GM18507 (cell line): ENCODE measurements at regions not wholly inside any gene's neighbourhood (a gene's known extent, or its start where the extent isn't known, plus 50 kb on each side); places are given as distances from the start of the nearest gene placed in this dataset.

Experiments used
- DNase-seq: peaks from one replicate; pipeline ENCODE4 v3.0.0; 2011; ENCODE audit warnings: low read depth; ENCODE audit not compliant: insufficient read length; ENCODE audit errors: extremely low spot score
- FAIRE-seq: peaks from 2 replicates; lab custom pipeline; 2011; peaks lifted over from hg19 to GRCh38; lab: Jason Lieb, UNC

DNA sequence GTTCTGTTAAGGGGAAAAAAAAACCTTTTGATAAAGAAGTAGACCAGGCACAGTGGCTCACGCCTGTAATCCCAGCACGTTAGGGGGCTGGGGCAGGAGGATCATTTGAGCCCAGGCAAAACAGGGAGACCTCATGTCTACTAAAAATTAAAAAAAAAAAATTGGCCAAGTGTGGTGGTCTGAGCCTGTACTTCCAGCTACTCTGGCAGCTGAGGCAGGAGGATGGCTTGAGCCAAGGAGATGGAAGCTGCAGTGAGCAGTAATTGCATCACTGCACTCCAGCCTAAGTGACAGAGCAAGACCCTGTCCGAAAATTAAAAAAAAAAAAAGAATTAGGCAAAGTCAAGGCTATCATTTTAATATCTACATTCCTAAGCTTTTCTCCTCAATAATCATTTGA lies 124.8 kb upstream of the CPM start:
- DNase-seq (no peak), FAIRE-seq (no peak)

DNA sequence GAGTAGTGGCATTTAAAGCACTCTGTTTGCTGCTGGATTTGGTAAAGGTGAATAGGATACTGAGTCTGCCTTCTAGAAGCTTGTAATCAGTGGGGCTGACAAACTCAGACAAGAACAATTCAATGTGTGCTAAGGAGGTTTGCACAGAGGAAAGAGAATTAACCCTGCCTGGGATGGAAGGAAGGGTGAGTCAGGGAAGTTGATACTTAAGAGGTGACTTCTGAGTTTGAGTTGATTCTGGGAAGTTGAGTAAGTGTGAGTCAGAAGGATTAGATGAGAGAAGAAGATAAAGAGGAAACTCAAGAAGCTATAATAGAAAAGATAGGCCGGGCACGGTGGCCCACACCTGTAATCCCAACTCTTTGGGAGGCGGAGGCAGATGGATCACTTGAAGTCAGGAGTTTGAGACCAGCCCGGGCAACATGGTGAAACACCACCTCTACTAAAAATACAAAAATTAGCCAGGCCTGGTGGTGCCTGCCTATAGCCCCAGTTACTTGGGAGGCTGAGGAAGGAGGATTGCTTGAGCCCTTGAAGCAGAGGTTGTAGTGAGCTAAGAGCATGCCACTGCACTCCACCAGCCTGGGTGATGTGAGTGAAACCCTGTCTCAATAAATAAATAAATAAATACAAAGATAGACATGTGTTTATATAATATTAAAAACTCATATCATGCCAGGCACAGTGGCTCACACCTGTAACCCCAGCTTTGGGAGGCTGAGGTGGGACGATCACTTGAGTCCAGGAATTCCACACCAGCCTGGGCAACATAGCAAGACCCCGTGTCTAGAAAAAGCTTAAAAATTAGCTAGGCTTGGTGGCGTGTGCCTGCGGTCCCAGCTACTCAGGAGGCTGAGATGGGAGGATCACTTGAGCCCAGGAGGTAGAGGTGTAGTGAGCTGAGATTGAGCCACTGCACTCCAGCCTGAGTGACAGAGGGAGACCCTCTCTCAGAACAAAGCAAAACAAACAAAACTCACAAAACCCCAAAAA lies 126.8 kb upstream of the CPM start:
- FAIRE-seq, result no peak
- no peak for DNase-seq

DNA sequence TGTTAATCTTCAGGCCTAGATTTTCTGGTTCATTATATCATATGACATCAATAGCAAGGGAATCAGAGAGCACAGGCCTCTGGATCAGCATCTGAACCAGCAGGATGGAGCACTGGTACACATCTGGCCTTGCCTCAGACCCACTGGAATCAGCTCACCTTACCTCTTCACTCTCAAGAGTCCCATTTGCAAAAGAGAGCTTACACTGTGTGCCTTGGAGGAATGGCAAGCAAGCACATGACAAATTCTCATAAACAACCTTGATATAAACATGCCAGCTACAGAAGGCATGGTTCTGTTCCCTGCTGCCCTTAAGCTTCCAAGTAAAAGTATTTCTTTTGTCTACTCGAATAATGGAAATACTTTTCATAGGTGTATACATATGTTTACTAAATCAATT lies 128.6 kb upstream of the CPM start:
- no peak for DNase-seq
- no peak for FAIRE-seq

DNA sequence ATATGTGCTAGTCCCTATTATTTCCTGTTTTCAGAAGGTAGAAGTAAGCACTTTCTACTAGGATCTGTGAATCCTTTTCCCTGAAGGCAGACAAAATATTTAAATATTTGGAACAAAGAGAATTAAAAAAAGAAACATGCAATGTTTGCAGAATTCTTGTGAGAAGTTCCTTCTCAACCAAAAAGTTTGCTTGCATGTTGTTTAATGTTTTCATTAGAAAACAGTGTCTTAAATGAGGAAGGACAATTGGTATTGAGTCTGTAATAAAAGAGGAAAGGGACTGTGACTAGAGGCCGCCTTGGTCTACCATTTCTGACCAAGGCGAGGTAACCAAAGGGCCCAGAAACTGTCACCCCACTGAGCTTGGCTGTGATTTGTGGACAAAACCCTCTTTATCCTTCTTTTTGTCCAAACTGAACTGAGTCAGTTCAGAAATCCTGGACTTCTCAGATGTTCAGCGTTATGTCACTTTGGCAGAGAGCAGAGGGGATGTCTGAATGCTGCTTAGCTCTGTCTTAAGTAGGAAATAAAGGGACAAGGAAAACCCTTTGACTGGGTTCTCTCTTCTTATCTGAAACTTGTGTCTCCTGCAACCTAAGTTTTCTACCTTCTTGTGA lies 129.8 kb upstream of the CPM start:
- FAIRE-seq (no peak), DNase-seq (no peak)

DNA sequence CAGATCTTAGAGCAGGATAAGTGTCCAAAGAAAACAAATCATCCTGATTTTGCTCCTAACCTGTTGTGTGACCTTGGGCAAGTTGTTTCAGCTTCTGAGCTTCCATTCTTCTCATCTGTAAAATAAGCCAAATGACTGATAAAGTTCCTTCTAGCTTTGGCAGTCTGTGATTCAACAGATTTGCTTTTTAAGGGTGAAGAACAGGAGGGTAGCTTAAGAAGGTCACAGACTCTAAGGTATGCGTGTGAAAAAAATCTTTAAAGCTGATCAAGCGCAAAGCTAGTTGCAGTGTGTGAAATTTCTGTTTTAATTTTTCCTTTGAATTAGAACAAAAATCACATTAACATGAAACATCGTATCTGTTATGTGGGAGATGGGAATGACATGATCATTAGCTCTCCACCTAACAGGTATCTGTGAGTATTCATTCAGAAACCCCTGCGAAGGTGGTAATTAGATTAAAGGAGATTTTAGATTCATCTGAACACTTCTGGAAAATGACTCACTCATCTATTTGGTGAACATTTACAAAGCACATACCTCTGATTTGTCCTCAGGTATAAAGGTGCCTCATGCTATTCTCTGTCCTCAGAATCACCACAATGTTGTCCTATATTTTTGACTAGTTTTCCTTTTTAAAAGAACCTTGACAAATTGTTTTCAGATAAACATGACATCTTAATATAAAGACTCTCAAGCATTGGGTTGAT lies 131.9 kb upstream of the CPM start:
- DNase-seq (no peak), FAIRE-seq (no peak)

DNA sequence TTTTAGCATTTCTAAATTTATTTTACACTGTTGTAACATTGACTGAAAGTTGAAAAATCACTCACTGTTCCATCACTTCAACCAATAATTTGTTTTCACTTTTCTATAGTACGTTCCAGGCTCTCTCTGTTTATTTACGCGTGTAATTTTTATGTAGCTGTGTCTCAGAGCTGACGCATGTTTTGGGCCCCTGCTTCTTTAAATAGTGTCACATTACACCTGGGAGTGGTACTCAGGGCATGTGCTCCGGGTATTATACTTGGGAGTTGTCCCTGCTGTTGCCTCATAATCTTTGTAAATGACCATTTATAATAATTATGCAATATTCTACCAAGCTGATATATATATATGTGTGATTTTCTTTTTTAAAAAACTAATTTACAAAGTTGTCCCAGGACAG lies 132.8 kb upstream of the CPM start:
- FAIRE-seq (no peak), DNase-seq (no peak)

DNA sequence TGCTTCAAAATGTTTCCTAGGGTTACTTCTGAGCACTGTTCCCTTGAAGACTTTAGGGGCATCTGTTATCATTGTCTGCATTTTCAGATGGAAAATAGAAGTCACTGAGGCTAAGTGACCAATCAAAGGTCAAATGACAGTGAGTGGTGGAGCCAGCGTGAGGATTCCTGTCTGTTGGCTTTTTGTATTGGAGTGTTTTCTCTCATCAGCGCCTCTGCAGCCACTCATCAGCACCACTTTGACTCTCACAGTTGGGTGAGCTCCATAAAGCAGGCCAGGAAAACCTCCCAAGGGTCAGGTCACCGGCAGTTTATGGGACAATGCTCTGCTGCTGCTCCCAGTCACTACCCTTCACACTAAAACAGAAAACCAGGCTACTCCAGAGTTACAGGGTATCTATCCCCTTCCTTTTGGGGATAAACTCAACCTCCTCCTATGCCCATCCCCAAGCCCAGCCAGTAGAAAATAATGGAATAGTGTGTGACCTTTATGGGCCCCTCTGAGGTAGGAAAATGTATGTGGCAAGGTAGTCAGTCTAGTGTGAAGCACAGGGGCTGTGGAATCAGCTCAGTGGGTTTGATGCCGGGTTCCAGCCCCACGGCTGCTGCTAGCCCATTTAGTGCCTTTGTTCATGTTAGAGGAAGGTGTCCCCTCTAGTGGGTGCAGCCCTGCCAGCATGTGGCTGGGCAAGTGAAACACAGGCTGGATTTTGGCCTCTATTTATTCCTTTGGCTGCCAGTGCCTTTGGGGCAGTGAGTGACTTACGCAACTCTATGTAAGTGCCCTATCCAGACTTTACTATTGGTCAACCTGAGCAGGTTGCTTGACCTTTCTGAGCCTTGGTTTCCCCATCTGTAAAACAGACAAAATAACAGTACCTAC lies 133.8 kb upstream of the CPM start:
- no peak for DNase-seq
- FAIRE-seq, result no peak

DNA sequence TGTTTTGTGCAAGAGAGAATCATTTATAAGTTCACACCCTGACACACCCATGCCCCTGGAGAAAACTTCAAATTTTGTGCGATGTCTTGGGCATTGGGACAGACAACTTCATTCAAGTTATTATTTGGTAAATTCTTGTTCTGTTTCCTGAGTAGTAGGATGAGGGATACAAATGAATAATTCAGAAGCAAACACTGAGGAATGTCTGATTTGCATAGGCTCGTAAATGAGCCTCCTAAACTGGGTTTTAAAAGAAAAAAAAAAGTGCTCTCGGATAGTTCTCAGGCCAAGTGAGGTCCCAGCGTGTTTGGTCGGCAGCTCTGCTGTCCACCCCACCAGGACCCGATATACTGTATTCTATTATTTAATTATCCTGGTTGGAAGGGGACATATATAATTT lies 134.7 kb upstream of the CPM start:
- DNase-seq (no peak), FAIRE-seq (no peak)

DNA sequence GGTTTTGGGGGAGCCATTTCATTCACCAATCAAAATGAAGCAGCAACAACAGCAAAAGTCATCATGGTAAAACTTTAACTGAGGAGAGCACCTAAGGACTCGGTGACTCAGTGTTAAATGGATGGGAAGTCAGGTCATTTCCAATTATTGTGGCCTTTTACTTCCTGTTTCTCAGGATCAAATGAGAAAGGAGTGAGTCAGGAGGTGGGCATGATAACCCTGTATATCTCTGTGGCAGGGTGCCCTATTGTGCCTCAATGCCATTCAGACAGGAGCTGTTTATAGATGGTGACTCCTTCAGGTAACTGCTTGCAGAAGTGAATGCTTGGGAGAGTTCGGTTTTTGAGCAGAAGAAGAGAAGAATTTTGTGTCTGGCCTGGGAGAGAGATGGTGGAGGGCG lies 135.5 kb upstream of the CPM start:
- DNase-seq, result no peak
- FAIRE-seq, result no peak

DNA sequence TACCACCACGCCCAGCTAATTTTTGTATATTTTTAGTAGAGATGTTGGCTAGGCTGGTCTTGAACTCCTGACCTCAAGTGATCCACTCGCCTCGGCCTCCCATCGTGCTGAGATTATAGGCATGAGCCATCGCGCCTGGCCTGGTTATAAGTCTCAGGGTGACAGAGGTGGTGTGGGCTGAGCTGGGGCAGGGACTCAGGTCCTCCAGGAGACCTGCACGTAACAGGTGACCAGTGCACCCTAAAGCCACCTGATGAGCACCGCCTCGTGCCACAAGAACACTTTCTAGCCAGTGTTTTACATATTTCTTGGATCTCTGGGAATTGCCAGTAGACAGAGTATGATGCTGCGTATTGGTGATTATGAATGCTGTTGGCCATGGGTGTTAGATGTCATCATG lies 136.5 kb upstream of the CPM start:
- DNase-seq (no peak), FAIRE-seq (no peak)

DNA sequence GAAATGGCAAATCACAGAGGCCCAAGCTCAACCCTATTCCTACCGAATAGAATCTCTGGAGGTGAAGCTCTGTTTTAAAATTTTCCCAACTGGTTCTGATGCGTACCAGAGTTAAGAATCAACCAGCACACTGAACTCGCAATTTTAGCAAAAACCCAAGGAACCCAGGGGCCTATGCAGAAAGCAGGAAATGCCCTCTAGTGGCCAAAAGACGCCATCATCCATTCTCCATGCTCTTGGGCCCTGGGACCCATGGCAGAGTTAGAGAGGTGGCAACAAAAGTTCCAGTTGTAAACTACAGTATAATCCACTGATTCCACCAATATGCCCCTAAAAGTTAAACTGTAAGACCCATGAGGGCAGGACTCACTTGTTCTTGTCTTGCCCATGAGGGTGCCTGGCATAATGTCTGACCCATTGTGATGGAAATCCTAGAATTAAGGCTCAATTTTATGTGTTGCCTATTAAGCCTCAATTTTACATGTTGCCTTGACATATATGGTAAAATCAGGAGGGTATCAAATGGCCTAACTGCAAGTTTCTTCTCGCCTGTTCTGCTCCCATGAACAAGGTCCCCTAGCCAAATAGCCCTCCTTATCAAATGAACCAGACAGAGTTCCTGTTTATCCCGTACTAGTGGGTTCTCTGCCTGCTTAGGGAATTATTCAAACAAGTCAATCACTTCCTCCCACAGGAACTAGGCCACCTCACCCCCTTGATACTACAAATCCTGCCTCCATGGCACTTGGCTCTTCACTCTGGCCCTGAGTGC lies 137.5 kb upstream of the CPM start:
- peak; percentile 73 for FAIRE-seq
- DNase-seq, result peak; percentile 33

DNA sequence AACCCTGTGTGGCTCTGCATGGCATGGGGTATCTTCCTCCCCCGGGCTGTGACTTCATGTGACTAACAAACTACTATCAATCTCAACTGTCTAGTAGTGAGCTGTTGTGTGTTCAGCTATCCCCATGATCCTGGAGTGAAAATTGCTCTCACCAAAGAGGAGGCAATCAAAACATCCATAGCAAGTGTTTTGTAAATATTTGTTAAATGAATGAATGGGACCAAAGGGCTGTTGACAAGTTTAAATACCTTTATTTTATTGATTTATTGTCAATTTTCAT lies 138.1 kb upstream of the CPM start:
- FAIRE-seq, result no peak
- no peak for DNase-seq

DNA sequence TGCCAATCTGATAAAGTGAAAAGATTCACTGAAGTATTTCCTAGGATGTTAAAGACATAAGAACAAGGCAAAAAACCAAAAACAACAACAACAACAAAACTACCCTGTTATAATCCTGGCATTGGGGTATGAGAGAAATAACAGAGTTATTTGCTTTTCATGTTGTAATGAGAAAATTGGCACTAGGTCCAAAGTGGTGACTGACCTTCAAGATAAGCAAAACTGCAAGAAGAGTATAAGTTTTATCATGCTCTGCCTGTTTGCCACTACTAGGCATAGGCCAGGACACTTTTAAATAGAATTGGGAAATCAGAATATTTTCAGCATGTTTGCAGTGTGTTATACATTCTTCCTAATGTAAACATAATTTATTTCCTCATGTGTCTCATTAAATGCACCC lies 140.1 kb upstream of the CPM start:
- FAIRE-seq, result no peak
- no peak for DNase-seq

DNA sequence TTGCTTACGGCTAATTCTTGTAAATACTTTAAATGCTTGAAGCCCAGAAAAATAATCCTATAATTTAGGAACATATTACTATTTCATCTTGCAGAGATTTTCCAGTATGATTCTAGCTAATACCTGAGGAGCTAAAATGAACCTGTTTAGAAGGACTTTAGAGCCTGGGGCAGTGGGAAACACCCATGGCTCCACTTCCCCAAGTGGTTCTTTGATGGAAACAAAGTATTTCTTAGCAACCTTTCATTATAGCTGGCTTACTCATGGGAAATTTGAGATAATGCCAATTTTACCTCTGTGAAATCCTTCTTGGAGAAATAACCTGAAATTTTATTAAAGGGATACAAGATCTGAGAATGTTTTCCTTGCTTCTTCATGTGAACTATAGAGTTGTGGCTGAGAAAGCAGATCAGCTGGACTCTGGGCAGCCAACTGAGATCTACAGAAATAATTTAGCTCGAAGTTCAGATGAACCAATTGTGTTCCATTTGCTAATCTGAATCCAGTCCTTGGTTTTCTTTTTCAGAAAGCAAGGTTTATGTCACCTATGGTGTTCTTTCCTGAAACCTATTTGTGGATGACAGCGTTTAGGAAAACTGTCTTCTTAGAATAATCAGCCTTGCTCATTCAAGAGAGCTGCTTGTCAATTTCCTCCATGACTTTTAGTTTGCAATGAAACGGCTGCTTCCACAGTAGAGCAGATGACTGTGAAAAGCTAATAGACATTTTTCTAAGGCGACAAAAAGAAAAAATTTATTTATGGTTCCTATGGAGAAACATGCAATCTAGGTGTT lies 141.8 kb upstream of the CPM start:
- no peak for FAIRE-seq
- no peak for DNase-seq

DNA sequence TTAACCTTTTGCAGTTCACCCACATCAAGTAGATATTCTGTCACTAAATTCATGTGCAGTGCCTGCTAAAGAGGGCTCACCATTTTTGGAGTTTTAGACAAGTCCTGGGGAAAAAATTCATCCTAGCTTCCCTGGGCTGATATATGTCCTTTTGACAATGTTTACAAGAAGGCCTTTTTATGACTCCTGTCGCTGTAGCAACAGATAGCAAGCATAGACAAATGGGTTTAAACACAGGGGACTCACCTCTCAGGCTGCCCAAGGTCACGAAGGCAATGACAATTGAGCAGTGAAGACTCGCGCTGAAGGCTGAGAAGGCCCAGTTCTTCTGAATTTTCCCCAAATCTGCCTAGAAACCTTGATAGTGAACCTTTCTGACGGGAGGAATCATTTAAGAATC lies 150.7 kb upstream of the CPM start:
- DNase-seq (no peak), FAIRE-seq (no peak)

DNA sequence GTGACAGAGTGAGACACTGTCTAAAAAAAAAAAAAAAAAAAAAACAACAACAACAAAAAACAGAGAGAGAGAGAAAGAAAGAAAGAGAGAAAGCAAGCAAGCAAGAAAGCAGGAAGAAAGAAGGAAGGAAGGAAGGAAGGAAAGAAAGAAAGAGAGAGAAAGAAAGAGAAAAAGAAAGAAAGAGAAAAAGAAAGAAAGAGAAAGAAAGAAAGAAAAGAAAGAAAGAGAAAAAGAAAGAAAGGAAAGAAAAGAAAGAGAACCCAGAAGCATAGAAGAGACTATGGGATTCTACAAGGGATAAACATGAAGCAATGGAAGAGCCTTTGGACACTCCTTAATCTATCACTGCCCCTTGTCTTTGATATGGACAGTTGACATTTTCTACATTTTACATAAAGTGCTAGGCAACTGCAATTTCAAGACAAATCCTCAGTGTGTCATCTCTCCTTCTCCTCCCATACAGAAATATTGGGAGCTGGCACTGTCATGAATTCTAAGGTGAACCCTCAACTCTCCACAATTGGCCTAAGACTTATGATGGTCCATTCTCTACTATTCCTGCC lies 151.9 kb upstream of the CPM start:
- DNase-seq (no peak), FAIRE-seq (no peak)

DNA sequence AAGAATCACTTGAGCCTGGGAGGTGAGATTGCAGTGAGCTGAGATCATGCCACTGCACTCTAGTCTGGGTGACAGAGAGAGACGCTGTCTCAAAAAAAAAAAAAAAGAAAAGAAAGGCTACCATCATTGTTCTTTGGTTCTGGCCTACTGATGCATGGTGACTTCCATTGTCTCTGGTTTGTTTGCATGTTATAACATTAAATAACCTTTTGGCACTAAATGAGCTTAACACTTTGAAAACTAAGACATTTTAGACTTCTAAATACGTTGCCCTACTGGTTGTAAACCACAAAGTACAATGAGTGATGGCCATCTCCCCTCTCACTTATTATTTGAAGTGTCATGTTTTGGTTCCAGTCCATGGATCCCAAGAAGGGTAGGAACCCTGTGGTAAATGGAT lies 152.9 kb upstream of the CPM start:
- no peak for DNase-seq
- no peak for FAIRE-seq

DNA sequence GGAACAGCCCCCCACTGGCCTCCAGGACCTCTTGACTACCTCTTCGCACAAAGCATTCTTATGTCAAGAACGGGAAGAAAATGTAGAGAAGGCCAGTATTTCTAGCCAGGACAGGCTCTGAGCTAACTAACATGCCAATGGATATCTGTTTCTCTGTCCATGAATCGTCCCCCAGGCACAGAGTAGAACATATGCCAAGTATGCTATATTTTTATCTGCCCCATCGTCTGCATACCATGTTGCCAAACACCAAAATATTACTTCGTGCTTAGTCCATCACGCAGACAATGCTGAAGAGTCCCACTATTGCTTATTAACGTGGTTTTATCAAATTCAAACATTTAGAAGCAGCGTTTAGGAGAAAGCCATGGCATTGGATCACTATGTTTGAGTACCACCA lies 151.4 kb upstream of the CPSF6 start:
- no peak for DNase-seq
- FAIRE-seq, result no peak
